ENCODE measurements at regions not wholly inside any gene's neighbourhood (a gene's known extent, or its start where the extent isn't known, plus 50 kb on each side); places are given as distances from the start of the nearest gene placed in this dataset.

DNA sequence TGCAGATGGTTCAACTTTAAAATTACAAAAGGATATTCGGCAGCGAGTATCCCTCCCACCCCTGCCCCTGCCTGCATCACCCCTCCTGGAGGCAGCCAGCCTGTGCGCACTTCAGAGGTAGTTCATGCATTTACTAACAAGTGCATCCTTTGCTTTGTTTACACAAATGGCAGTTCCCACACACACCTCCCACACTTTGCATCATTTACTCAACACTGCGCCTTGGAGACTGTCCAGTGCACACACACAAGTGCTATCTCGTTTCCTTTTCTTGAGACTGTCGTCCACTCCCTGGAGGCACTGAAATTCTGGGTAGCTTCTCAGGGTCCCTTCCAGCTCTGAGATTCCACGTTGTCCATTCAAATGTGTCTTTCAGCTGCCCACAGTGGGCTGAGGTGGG, 53.1 kb upstream of the VSX1 start:
- DNase-seq, result no peak

DNA sequence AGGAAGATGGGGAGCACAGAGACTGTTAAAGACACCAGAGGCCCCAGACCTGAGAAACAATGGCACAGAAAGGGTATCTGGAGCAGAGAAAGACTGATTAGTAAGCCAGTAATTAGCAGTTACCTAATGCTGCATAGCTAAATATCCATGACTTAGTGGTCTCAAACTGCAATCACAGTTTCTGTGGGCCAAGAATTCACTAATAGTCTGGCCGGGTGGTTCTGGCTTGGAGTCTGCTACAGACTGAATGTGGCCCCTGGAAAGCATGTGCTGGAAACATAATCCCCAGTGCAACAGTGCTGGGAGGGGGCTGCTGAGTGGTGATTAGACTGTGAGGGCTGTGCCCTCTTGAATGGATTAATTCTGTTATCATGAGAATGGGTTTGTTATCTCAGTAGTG, 54.1 kb upstream of the VSX1 start:
- DNase-seq, result no peak

DNA sequence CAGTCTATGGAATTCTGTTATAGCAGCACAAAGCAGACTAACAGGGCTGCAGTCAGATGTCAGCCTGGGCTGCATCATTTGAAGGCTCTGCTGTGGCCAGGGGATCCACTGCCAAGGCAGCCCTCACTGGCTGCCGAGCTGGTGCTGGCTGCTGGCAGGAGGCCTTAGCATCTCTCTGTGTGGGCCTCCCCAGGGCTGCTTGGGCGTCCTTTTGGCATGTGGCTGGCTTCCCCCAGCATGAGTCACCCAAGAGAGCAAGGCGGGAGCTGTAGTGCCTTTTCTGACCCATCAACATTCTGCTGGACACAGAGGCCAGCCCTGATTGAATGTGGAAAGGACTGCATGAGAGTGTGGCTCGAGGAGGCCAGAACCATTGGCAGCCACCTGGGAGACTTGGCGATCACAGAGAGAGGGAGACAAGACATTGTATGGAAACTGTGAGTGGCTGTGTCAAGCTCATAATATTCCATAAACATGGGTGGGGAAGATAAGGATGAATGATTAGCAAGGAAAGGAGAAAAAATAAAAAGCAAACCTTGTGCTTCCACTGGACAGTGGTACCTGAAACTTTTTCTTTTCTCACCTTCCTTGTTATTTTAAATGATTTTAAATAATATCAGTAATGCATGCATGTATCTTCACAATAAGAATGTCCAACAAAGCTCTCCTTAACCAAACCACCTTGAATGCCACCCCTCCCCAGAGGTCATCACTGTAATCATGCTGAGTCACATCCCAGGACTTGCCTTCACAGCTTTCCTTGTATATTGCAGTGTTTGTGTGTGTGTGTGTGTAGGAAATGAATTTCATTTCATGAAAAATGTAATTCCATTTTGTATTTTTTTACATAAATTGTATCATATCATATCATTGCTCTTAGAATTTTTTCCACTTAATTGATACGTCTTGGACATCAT, 55.0 kb upstream of the VSX1 start:
- no peak for DNase-seq

DNA sequence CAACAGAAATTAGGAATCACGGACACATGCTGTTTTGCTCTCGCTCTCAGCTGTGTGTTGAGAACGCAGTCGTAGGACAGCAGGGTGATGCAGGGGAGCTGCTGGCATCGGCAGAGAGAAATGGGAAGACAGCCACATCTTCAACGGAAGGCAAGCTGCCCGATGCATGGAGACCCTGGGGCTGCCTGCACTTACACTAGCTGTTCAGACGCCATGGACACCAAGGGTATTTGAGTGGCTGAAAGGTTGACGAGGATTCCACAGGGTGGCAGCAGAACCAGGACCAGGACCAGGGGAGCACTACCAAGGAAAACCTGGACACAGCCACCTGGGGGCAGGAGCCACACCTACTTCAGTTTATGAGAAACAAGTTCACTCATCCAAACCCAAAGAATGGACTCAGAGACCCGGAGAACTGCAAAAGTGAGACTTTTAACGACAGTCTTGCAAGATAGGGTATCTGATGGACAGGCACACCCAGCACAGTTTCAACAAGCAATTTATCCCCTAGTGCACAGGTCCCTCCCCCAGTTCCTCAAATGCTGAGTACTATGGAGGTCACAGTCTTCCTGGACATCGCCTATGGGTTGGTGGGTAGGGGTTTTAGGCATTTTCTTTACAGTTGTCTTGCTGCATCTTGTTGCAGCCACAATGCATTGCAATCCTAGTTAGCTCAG, 56.3 kb upstream of the ENTPD6 start:
- DNase-seq, result peak; percentile 26

DNA sequence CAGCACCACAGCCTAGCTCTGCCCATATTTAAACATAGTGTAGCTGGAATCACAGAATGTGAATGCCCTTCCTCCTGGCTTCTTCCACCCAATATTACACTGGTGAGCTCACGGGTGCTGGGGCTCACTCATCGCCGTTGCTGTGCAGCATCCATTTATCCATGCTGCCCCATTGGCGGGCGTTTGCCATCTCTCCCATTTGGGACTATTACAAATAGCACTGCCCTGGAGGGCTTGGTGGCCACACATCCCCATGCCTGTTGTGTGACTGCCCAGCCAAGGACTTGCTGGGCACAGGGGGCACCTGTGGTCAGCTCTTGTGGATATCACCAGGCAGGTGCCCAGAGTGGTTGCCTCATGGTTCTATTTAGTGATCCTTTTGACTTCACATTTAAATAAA, 54.5 kb upstream of the ENTPD6 start:
- DNase-seq, result no peak

DNA sequence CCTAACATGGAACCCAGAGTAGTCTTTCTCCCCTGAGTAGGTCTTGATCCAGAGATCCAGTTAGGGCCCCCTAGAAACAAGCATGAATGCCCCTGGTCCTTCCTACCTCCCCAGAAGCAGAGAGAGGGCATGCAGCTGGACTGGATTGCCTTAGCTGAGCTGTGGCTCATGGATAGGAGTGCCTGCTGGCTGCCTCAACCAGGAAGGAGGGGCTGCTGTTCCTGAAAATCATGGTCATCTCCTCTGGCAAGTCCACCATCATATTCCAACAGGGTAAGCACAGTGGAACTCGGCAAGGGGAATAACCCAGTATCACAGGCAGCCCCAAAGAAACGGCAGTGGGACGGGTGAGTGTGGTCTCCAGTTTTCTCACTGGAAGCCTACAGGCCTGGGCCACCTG, 53.1 kb upstream of the ENTPD6 start:
- DNase-seq, result no peak

DNA sequence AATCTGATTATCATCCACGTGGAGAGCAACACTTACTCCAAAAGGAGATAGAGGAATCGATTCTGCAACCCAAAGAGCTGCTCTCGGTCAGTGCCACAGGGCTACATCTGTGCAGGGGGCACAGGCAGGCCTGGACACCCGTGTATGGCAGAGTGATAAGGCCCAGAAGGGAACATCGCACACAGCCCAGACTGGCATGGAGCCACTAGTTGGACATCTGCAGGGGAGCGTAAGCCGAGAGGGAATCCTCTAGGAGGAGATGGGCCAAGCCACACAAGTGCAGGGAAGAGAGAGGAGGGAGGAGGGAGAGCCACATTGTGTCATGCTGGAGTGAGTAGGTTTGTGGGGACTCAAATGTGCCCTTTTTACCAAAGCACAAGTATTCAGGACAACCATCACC, 50.4 kb upstream of the ENTPD6 start:
- no peak for DNase-seq
